ENCODE measurements at regions not wholly inside any gene's neighbourhood (a gene's known extent, or its start where the extent isn't known, plus 50 kb on each side); places are given as distances from the start of the nearest gene placed in this dataset.
"Not testable (repeated sequence)": the region's sequence is repeated elsewhere in the genome, so short reads cannot be mapped to it uniquely, and the experiment has no call there.

DNA sequence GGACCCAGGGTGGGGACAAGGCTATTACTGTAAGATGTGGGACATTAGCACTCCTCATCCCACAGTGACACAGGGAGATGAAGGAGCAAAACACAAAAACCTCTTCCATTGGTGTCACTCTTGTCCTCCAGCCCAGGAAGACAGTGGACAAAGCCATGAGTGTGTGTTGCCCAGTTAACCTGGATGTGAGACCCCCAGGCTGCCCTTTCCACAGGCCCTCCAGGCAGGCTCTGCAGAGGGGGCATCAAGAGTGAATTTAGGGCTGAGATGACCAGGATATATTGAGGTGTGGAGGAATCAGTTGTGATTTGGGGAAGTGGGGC is 111.3 kb downstream of the GGTLC2 start:
- no peak overlapping the region for H3K4me3 ChIP-seq (ENCODE audit: low read depth, low read length)
- ChIA-PET CTCF (interaction anchor here (1.4 kb wide), 1 partner anchor 14 kb away, joined by 9 read pairs; no protein-coding TSS in a partner anchor), POLR2A (no interaction called here)
- no peaks in the 10 kb centered on the region for H3K36me3 ChIP-seq (ENCODE audit: control insufficient read depth, insufficient read depth, low read length)
- H3K27me3 ChIP-seq (ENCODE audit: control insufficient read depth, insufficient read depth, low read length): no peaks in the 10 kb centered on the region
- DNase-seq (ENCODE audit: low read depth): no peak
- TF ChIP-seq, protein P1, sequence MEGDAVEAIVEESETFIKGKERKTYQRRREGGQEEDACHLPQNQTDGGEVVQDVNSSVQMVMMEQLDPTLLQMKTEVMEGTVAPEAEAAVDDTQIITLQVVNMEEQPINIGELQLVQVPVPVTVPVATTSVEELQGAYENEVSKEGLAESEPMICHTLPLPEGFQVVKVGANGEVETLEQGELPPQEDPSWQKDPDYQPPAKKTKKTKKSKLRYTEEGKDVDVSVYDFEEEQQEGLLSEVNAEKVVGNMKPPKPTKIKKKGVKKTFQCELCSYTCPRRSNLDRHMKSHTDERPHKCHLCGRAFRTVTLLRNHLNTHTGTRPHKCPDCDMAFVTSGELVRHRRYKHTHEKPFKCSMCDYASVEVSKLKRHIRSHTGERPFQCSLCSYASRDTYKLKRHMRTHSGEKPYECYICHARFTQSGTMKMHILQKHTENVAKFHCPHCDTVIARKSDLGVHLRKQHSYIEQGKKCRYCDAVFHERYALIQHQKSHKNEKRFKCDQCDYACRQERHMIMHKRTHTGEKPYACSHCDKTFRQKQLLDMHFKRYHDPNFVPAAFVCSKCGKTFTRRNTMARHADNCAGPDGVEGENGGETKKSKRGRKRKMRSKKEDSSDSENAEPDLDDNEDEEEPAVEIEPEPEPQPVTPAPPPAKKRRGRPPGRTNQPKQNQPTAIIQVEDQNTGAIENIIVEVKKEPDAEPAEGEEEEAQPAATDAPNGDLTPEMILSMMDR (IDR thresholded peaks at IDR 0.05; ENCODE audit: insufficient read depth, low read depth, low read length): no peak

DNA sequence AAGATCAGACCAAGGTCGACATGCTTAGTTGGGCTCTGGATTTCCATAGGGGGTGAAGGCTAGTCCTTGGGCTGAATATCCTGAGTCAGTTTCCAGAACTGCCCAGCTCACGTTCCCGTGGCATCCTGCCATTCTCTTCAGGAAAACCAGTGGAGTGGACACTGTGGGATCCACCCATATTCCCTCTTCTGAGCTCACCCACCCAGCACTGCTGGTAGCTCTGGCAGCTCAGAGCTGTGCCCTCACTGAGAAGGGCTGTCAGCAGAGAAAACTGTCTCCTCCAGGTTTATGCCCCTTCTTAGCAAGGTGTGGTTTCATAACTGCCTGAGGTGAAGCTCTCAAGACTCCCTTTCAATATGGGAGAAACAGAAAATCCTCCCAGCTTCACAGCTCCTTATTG is 111.7 kb downstream of the GGTLC2 start:
- no peaks in the 10 kb centered on the region for H3K36me3 ChIP-seq (ENCODE audit: control insufficient read depth, insufficient read depth, low read length)
- POLR2A ChIA-PET: no interaction called here
- H3K27me3 ChIP-seq (ENCODE audit: control insufficient read depth, insufficient read depth, low read length): no peaks in the 10 kb centered on the region
- no peak overlapping the region for H3K4me3 ChIP-seq (ENCODE audit: low read depth, low read length)
- CTCF ChIA-PET: interaction anchor here (1.4 kb wide), 1 partner anchor 14 kb away, joined by 9 read pairs; no protein-coding TSS in a partner anchor
- no peak for DNase-seq (ENCODE audit: low read depth)
- TF ChIP-seq, protein P1 (IDR thresholded peaks at IDR 0.05; ENCODE audit: insufficient read depth, low read depth, low read length): no peak

DNA sequence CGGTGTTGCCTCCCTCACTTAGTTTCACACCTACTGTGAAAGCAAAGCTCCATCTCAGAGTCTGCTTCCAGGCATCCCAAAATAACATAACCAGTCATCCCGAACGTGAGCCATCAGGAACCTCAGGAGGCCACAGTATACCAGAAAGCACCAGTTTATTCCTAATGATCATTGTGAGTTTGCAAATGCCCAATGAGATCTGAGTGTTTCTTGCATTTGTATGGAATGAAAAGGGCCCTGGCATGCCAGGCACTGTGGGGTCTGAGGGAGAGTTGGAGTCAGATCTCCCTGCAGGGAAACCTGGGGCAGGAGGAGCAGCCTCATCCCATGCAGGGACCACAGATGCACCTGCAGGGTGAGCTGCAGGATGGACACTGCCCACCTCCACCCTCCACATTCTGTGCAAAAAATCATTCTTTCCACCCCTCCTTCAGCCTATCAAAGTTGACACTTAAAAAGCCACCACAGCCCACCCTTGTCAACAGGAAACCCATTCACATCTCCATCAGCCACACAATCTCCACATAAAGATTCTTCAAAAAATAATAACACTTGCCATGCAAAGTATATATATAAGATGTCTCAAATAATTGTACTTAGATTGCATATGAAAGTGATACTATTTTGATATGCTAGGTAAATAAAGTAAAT is 112.3 kb downstream of the GGTLC2 start:
- H3K36me3 ChIP-seq (ENCODE audit: control insufficient read depth, insufficient read depth, low read length); POLR2A ChIA-PET; H3K27me3 ChIP-seq (ENCODE audit: control insufficient read depth, insufficient read depth, low read length); DNase-seq (ENCODE audit: low read depth); H3K4me3 ChIP-seq (ENCODE audit: low read depth, low read length): not testable (repeated sequence)
- CTCF ChIA-PET: interaction anchor here (1.4 kb wide), 1 partner anchor 13 kb away, joined by 9 read pairs; no protein-coding TSS in a partner anchor

DNA sequence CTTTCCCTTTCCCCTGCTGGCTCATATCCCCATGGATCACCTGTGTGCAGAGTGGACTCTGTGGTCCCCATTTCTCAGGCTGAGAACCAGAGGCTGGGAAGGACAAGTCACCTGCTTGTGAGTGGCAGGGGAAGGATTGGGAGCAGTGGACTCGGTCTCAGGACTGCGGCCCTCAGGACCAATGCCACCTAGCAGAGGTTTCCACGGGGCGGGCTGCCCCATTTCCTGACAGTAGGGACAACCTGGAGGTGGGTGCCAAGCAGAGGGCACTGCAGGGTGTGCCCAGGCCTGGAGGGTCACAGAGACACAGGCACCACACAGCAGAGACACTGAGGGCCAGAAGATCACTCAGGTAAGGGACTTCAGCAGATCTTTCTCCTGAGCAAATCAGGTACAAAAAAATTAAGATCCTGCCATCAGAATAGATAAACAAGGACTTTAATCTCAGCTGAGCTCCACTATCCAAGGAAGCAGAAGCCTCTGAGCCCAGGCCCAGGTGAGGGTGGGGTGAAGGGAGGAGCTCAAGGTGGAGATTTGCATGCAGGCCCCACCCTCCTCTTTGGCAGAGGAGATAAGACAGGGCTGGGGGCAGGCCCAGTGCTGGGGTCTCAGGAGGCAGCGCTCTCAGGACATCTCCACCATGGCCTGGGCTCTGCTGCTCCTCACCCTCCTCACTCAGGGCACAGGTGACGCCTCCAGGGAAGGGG is 113.8 kb downstream of the GGTLC2 start:
- POLR2A ChIA-PET; H3K4me3 ChIP-seq (ENCODE audit: low read depth, low read length); H3K36me3 ChIP-seq (ENCODE audit: control insufficient read depth, insufficient read depth, low read length); H3K27me3 ChIP-seq (ENCODE audit: control insufficient read depth, insufficient read depth, low read length); DNase-seq (ENCODE audit: low read depth): not testable (repeated sequence)
- CTCF ChIA-PET: interaction anchor here (1.4 kb wide), 1 partner anchor 11 kb away, joined by 4 read pairs; no protein-coding TSS in a partner anchor

DNA sequence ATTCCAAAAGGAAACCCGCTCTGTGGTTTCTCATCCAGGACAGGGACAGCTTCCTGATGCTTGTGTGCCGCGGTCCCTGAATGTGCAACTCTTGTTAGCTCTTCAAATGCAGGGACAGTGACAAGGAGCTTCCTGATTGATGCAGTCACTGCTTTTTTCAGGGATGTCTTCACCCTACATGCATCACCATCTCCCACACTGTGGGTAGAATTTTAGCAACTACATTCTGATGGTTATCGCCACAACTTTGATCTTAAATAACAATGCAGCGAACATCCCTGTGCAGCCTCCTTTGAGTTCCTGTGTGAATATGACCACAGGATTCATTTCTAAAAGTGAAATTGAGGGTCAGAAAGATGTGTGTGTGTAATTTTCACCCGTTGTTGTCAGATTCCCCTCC is 115.0 kb downstream of the GGTLC2 start:
- Histone ChIP-seq H3K27me3 (ENCODE audit: control insufficient read depth, insufficient read depth, low read length) (no peaks in the 10 kb centered on the region), H3K36me3 (ENCODE audit: control insufficient read depth, insufficient read depth, low read length) (no peaks in the 10 kb centered on the region), H3K4me3 (ENCODE audit: low read depth, low read length) (no peak overlapping the region)
- DNase-seq (ENCODE audit: low read depth): no peak
- TF ChIP-seq, protein P1 (IDR thresholded peaks at IDR 0.05; ENCODE audit: insufficient read depth, low read depth, low read length): no peak
- CTCF ChIA-PET: interaction anchor here (1.4 kb wide), 1 partner anchor 10 kb away, joined by 4 read pairs; no protein-coding TSS in a partner anchor
- POLR2A ChIA-PET: no interaction called here

DNA sequence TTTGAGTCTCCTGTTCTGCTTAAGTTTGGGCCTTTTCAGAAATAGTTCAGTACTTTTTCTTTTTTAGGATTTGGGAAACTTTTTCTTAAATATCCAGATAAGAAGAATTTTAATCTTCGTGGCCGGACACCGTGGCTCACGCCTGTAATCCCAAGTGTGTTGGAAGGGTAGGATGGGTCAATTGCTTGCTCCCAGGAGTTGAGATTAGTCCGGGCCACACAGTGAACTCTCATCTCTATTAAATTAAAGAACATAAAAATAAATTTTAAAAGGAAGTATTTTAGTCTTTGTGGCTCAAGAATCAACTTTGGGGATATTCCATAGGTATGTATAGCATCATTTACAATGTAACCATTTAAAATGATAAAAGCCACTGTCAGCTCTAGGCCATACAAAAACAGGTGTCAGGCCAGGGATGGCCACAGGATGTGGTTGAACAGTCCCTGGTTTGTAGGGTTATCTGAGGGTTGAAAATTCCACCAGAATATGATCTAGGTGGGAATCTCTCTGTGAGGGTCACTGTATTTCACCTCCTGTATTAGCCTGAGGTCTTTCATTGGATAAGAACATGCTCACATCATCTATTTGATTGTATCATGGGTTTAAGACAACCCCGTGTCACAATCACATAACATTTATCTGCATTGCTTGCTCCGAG is 115.6 kb downstream of the GGTLC2 start:
- CTCF ChIA-PET: no interaction called here
- TF ChIP-seq, protein P1 (IDR thresholded peaks at IDR 0.05; ENCODE audit: insufficient read depth, low read depth, low read length): no peak

More for the DNA sequence above, 115.6 kb downstream of the GGTLC2 start:
- no peak overlapping the region for H3K4me3 ChIP-seq (ENCODE audit: low read depth, low read length)
- no peak for DNase-seq (ENCODE audit: low read depth)
- no peaks in the 10 kb centered on the region for H3K27me3 ChIP-seq (ENCODE audit: control insufficient read depth, insufficient read depth, low read length)
- H3K36me3 ChIP-seq (ENCODE audit: control insufficient read depth, insufficient read depth, low read length): no peaks in the 10 kb centered on the region
- POLR2A ChIA-PET: no interaction called here
